Non-pigmented ciliary epithelial cell (primary cell): ENCODE measurements at regions not wholly inside any gene's neighbourhood (a gene's known extent, or its start where the extent isn't known, plus 50 kb on each side); places are given as distances from the start of the nearest gene placed in this dataset.
A peak's percentile ranks its signal among the peaks of the same experiment; 100 is the strongest.

Source experiments
- DNase-seq: peaks from one replicate; pipeline ENCODE4 v3.0.0-alpha.2; 2010; ENCODE audit warnings: low read depth

DNA sequence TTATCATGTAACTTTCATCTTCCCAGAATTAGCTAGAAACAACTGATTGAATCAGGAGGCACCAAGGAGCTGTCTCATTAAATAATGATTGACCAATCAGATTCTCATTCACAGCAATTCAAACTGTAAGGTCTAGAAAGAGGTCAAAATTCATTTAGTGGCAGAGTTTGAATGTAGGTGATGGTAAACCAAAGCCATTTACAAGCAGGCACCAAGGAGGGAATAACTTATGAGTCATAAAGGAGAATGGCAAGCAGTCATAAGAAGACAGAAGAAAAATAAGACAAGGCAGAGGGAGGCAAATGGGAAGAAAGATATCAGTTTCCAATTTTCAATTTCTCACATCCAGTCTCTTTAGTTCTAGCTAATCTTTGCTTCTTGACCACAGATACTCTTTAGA is 52.9 kb upstream of the DEFB112 start:
- no peak for DNase-seq

DNA sequence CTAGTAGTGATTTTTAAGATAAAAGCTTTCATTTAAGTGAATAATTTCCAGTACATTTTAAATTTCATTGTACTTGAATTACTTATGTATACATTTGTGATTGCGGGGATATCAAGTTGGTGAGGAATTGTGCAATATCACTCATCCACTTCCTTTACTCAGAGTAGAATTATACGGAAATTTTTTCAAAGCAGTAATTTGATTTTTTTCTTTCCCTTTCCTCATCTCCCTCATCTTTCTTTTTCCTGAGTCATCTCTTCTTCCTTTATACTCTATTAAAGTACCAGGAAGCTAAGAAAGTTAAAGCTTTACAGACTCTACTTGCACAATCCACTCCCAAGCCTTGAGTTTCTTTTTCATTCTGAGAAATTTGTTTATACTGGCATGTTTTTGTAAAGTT is 60.9 kb upstream of the DEFB112 start:
- DNase-seq: no peak

DNA sequence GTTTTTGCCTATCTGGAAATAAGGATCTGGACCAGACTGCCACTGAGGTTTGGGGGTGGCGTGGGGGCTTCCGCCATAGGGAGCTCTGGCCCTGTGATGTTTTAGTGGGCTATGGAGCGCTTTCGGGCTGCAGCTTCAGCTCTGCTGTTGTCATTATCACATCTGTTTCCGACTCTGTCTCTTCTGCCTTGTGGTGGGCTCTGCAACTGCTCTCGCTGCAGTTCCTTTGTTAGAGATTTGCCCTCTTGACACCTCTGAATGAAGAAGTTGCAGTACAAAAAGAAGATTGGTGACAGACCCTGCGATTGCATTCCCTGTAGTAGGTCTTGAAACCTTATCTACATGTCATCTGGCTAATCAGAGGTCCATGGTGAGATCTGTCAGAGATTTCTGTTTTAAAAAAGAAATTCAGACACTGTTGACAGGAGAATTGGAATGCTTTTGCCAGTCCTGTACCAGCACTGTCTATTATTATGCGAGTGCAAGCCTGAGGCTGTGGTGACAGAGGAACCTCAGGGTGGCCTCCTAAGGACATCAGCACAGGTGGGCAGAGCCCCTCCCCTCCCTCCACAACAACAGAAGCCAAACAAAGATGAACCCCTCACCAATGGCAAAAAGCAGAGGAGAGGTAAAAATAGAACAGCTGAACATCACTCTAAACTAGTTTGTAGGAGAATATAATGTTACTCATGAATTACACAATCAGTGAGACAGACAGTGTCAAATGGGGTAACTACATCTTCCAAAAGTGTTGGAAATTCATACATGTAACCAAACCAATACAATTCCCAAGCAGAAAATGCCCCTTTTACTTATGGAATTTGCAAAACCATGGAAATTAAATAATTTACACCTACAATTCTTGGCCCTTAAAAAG is 63.5 kb upstream of the DEFB112 start:
- DNase-seq: no peak

DNA sequence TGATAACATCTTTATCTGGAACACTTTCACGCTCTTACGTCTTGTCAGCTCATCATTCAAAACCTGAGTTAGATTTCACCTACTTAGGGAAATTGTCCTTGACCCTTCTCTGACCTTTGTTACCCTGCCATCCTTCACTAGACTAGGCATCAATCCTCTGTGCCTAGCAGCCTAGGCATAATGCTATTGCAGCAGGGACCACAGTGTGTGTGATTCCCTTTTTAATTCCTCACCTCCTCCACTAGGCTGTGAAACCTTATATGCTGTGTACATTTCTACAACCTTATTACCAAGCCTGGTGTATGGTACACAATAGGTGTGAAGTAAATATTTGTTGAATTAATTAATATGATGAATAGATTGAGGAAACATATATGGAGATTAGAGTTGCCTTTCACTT is 66.7 kb upstream of the DEFB112 start:
- DNase-seq: no peak

DNA sequence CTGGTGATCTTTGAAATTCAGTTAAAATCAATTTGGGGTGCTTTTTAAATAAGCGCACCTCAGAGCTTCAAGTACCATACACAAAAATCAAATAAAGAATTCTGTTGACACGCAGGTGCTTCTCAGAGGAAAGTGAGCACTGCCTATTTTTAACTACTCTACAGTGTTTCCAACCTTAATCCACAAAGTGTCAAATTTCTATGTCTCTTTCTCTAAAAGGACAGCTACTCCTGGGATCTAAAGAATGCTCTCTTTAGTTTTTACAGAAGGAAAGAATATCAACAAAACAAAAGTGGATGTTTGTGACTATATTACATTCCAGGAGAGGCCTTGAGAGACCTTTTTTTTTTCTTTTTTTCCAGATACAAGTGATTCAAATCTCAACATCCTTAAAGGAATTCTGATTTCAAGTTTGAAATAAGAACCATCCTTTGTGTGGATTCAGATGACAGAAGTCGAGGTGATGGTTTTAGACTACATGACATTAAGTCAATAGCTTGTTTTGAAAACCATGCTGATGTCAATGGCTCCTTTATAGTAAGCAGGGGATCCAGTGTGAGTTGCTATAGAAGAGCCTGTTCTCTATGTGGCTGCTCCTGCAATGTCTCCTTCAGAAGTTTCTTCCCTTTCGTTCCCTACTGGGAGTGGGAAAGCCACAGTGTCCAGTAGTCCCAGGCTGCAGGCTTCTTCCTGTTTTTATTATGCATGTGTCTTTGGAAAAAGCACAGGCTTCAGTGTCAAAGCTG is 67.2 kb upstream of the DEFB112 start:
- DNase-seq: no peak

DNA sequence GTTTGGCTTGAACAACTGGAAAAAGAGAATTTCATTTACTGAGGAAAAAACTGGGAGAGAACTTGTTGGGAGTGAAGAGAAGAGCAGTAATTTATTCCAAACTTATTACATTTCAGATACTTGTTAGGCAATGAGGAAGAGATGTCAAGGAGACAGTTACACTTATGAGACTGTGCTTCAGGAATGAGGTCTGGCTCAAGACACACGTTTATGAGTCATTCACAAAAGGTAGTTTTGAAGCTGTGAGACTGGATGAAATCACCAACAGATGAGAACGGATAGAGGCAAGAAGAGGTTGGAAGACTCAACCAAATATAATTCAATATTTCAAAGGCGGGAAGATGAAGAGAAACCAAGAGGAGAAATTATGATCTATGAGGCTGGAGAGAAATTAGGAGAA is 70.6 kb upstream of the DEFB112 start:
- DNase-seq: no peak

DNA sequence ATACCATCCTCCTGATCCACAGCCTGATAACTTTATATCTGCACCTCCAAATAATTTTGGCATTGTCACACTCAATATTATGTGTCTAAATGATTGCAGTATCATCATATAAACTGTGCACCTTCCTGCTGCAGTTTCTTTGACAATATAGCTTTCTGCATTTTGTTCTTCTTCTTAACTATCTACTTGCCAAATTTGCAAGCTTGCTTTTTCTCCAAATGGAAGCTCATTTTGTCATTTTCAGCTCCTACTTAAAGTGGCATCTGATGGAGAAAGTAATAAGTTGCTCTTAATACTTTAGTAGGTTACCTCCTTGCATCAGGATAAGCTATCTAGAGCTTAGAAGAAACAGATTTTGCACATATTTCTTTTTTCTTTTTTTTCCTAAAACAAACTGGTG is 74.0 kb upstream of the DEFB112 start:
- DNase-seq: no peak

DNA sequence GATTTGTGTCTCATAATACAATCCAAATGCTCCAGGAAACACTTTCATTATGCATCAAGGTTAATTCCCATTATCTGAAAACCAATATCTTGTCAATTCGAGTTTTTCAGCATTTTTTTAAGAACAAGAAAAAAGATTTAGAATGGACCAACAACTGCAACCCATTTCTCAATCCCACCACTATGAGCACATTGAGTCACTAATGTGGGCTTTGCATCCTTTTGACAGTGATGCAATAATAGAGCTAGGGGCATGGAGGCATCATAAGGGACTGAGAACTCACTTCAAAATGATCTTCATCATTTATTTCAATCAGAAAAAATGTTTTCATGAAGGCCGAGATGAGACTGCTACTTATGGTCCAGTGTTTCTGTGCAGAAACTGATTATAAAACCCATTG is 74.8 kb upstream of the DEFB112 start:
- no peak for DNase-seq

DNA sequence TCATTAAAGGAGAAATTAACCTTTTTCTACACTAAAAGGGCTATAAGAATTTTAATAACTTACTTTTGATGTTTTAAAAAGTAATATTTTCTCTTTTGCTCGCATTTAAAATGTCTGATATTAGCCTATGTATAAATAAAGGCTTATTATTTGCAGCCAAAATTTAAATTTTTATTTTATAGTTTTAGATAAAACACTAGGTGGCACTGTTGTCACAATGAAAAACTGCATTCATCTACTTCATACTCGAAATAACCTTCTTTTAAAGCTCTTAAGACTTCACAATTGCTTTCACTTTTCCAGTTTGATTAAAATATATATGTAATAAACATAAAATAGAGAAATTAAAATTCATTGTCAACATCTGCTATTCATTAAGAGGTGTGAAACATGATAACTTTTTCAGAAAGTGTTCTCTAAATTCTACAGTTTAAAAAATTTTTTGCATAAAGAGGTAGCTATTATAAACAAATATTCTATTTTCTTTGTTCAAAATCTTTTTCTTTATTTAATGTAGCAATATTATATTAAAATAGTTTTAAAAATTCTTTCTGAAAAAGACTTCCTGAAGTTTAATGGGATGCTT is 78.8 kb upstream of the DEFB112 start:
- DNase-seq: no peak

DNA sequence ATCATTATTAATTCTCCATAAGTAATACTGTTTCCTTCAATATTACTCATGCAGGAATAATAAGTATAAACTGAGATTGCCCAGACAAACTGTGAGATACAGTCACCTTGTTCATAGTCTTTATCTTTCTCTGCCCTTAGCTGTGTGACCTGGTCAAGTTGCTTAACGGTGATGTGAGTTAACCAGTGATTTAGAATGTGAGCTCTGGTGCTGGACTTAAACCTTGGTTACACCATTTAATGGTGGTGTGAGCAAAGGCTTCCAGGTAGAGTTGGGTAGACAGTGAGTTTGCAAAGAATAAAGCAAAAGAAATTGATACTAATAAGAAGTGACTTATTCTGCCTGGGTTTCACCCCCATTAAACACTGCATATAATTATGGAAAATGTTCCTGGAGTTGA is 86.2 kb upstream of the DEFB112 start:
- DNase-seq: no peak

DNA sequence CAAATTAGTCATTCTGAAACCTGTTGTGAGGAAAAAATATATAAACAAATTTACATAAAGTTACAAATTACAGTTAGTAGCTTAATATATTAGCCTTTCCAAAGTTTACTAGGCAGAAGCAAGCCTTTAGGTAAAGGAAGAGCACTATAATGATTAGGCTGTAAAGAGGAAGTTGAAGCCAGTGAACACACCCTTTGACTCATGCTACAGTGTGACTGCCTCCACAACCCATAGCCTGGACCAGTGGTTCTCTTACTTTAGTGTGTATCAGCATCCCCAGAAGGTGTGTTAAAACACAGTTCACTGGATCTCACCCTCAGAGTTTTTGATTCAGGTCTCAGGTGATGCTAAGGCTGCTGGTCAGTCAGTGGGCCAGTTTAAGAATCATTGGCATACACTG is 91.4 kb upstream of the DEFB112 start:
- no peak for DNase-seq

DNA sequence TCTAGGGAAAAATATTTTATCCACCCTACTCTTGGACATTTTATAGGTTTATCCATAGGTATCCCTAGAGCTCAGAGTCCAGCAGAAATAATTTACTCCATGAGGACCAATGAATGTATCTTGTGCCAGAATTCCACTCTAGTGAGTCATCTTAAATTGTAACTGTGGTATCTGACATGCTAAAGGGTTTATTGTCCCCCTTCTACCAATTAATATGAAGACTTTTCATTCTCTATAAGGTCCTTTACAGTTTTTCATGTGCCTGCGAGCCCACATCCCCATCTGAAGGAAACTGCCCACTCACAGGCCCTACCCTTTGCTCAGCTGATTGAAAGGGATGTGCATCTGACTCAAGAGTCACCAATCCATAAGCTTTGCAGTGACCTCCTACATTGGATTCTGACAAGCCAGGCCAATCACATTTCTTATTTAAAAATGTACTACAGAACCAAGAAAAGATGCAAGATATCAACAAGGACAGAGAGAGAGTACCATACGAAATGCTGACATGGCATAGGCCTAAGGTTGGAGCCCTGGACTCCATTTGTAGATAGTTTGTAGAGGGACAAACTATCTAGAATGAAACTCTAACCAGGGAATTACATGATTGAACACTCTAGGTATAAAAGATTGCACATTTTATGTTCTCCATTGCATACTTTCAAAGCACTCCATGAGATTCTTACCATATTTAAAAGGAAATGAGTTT is 93.4 kb upstream of the DEFB112 start:
- DNase-seq: no peak

DNA sequence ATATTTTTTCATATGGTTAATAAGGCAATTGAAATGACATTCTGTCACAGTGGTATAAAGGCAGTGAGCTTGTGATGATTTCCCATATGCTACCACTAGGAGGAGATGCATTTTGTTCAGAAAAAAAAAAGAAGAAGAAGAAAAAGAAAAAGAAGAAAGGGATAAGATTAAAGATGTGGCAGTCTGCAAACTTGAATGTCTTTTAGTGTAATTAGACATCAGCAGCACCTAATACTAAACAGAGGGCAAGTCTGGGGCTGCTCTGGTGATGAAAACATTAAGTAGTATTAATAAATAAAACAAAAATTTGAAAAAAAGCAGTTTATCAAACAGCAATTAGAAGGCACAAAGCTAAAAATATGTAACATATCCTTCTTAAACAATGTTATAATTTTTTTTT is 95.4 kb upstream of the DEFB112 start:
- no peak for DNase-seq

DNA sequence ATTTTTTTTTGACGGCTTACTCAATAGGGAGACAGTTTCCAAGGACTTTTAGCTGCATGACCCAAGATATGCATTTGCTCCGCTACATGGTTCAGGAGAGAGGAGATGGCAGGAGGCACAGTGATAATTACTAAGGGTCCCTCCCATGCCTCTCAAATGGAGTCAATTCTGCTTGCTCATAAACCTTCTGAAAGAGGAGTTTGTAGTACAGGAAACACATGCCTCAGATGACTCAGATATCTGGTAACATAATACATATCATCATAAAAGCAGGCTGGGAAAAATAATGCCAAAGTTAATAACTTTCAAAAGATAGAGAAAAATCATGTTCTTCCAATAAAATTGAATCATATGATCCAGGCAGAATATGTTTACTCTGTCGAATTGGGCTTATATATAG is 97.6 kb upstream of the DEFB112 start:
- DNase-seq: peak; percentile 14

DNA sequence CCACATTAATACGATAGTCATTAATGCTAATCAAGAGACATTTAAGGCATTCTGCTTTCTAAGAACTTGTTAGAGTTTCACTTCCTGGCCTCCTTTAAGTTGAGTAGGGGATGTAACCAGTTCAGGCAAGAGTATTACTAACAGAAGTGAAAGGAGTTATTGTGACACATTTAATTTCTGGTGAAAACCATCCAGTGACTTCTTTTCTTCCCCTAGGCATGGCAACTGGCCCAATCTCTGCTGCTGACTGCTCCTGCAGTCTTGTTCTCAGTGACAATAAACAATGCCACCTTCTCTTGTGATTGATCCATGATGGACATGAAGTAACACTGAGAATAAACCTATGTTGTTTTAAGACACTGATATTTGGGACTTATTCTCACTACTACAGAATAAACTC is 130.9 kb upstream of the DEFB112 start:
- no peak for DNase-seq

DNA sequence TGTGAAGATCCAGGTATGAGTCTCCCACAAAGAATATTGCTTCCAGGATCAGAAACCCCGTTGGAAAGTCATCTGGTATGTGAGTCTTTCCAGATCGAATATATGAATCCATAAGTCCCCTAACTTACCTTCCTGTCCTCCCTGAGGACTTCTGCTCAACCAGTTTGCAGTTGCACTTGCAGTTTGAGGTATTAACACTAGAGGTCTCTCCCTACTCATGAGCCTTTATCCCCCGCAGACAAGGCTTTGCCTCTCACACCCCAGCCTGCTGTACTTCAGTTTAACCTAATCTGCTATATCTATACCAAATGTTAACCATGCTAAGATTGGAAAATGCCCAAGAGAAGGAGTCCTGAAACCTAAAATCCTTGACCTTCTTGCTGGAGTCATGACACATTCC is 135.3 kb upstream of the DEFB112 start:
- DNase-seq: no peak

DNA sequence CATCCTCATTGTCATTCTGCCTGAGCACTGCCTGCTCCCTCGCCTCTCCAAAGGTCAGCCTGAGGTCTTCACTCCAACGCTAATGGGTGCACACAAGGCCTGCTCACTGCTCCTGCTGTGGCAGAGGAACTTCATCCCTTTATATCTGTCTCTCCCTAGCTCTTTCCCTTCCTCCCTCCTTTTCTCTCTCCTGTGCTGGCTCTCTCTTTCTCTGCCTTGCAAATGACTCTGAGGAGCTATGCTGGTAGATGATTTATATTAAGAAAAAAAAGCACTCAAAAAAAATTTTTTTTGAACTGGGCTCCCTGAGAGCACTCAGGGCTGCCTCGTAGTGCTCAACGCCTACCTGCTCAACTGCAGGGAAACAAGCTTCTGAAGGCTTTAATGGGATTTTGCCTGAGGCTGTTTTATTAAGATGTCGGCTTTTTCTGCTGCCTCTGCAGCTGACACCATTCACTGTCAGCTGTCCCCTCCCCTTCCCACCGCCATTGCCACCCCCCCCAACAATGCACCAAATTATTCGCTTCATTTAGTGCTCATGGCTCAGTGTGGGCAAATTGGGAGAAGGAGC is 137.7 kb upstream of the DEFB112 start:
- DNase-seq: no peak

DNA sequence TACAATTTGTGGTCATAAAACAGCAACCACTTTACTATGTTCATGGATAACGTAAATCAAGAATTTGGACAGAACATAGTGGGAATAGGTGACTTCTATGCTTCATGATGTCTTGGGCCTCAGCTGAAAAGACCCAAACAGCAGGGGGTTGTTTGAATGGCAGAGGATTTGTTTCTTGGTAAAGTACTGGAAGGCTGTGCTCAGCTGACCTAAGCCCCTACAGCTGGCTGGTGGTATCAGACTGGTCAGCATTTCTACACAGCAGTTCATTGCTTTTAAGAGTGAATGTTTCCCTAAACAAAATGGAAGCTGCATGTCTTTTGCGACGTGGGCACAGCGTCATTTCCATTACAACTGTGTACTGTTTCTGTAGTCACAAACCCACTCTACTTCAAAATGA is 148.5 kb upstream of the DEFB112 start:
- DNase-seq: no peak

DNA sequence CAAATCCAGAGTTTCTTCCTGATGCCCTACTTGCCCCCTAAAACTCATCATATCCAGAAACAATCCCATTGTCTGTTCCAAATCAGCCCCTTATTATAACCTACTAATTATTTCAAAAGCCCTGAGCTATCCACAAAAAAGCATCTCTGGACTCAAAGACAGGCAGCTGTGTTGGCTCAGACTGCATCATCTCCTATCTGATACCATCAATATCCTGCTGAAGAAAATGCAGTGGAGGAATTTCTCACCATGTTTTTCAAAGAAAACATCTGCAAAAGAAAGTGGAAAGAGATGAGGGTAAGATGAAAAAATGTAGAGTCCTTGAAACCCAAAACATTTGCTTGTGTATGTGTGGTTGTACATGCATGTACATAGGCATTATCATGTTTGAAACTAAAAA is 153.0 kb upstream of the DEFB112 start:
- no peak for DNase-seq

DNA sequence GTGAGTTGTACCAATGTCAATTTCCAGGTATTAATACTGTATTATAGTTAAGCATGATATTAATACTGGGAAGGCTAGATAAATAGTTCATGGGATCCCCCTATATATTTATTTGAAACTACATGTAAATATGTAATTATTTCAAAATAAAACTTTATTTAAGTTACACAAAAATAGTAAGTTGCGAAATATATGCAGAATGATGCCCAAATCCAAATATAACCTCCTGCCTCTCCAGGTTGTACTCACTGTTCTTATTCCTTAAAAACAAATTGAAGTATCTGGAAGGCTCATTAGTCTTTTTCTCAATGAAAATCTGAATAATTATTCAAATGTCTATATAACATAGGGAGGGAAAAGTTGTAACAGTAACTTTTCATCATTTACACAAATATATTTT is 161.9 kb upstream of the DEFB112 start:
- no peak for DNase-seq

DNA sequence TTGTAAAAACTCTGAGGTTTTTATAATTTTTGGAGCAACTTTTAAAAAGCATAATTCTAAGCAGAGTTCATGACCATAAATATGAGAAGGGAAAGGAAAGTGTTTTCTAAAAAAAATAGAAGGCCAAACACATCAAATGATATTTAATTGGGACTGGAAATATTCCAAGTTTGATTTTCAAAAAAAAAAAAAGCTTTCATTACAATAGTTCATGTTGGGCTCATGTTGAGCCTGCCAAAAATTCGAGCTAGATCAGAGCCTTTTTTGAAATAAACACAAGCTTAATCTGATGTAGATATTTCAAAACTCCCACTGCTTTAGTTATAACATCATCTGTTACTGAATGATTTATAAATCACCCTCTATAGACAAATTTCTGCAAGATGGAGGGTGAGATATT is 163.4 kb upstream of the DEFB112 start:
- DNase-seq: no peak

DNA sequence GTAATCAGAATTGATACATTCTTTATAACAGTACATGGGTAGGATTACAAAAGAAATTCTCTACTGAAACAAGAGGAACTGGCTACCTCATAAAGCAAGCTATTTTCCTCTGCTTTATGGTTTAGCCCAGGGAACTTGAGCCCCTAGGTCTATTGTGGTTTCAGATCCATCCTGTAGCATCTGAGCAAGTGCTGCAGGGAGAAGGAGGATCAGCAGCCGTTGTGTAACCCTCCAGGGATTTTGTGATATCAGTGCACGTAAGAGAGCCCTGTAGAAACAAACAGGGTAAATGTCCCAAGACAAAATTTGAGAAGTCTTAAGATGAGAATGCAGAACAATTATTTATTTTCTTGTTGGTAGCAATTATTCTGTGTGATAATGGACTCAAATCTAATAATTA is 165.2 kb upstream of the DEFB112 start:
- no peak for DNase-seq
